MM.1S (cell line): ENCODE measurements at regions not wholly inside any gene's neighbourhood (a gene's known extent, or its start where the extent isn't known, plus 50 kb on each side); places are given as distances from the start of the nearest gene placed in this dataset.
A peak's percentile ranks its signal among the peaks of the same experiment; 100 is the strongest.
"Not testable (repeated sequence)": the region's sequence is repeated elsewhere in the genome, so short reads cannot be mapped to it uniquely, and the experiment has no call there.

Experiments
- DNase-seq: peaks from one replicate; pipeline ENCODE4 v3.0.0-alpha.2; 2015
- H2AFZ ChIP-seq: fragments of 300-600 bp; sonication (generic); 2 replicates; pipeline ENCODE4 v1.6.0; 2016; ENCODE audit warnings: antibody characterized with exemption, low read length
- H3F3A ChIP-seq: fragments of 300-600 bp; sonication (generic); 2 replicates; pipeline ENCODE4 v1.6.1; 2016; ENCODE audit warnings: mild to moderate bottlenecking, antibody characterized with exemption, low read length, moderate library complexity, mixed read lengths; ENCODE audit not compliant: insufficient read depth
- H3K27ac ChIP-seq: fragments of 300-600 bp; sonication (generic); 2 replicates; pipeline ENCODE4 v1.5.1; 2016; ENCODE audit warnings: mild to moderate bottlenecking, low read length
- H3K27me3 ChIP-seq: fragments of 300-600 bp; sonication (generic); replicated peaks from 2 replicates; pipeline ENCODE4 v1.6.0; 2016; ENCODE audit warnings: low read length; ENCODE audit not compliant: insufficient read depth
- H3K36me3 ChIP-seq: fragments of 300-600 bp; sonication (generic); replicated peaks from 2 replicates; pipeline ENCODE4 v1.6.1; 2016; ENCODE audit warnings: mild to moderate bottlenecking, low read length, mixed read lengths; ENCODE audit not compliant: insufficient read depth
- H3K4me1 ChIP-seq: fragments of 300-600 bp; sonication (generic); 2 replicates; pipeline ENCODE4 v1.6.1; 2016; ENCODE audit warnings: low read length, mixed read lengths
- H3K4me2 ChIP-seq: fragments of 300-600 bp; sonication (generic); 2 replicates; pipeline ENCODE4 v1.6.0; 2016; ENCODE audit warnings: low read depth, low read length
- H3K4me3 ChIP-seq: fragments of 300-600 bp; sonication (generic); 2 replicates; pipeline ENCODE4 v1.5.1; 2016; ENCODE audit warnings: low read length, mixed read lengths
- H3K79me2 ChIP-seq: fragments of 300-600 bp; sonication (generic); 2 replicates; pipeline ENCODE4 v1.6.1; 2016; ENCODE audit warnings: mixed run types, low read length, mixed read lengths
- H3K9ac ChIP-seq: fragments of 300-600 bp; sonication (generic); 2 replicates; pipeline ENCODE4 v1.6.1; 2016; ENCODE audit warnings: low read length, mixed read lengths
- H3K9me2 ChIP-seq: fragments of 300-600 bp; sonication (generic); replicated peaks from 2 replicates; pipeline ENCODE4 v1.6.1; 2016; ENCODE audit warnings: mild to moderate bottlenecking, low read length, mixed read lengths; ENCODE audit not compliant: insufficient read depth
- H3K9me3 ChIP-seq: fragments of 300-600 bp; sonication (generic); replicated peaks from 2 replicates; pipeline ENCODE4 v1.6.1; 2016; ENCODE audit warnings: mild to moderate bottlenecking, low read length, mixed read lengths; ENCODE audit not compliant: insufficient read depth
- H4K20me1 ChIP-seq: fragments of 300-600 bp; sonication (generic); 2 replicates; pipeline ENCODE4 v1.6.1; 2016; ENCODE audit warnings: mild to moderate bottlenecking, low read length, moderate library complexity, mixed read lengths; ENCODE audit not compliant: insufficient read depth
- CTCF ChIP-seq: fragments of 300-600 bp; sonication (generic); IDR thresholded peaks from 2 replicates; pipeline ENCODE4 v1.5.1; 2016; ENCODE audit warnings: antibody characterized with exemption, low read length, mixed read lengths

- not testable (repeated sequence) for DNase-seq, H3K9ac ChIP-seq, H3K4me2 ChIP-seq
These were observed 453.9 kb downstream of the RPIA start for GRCh38 chr2:89145342-89145741.

DNA sequence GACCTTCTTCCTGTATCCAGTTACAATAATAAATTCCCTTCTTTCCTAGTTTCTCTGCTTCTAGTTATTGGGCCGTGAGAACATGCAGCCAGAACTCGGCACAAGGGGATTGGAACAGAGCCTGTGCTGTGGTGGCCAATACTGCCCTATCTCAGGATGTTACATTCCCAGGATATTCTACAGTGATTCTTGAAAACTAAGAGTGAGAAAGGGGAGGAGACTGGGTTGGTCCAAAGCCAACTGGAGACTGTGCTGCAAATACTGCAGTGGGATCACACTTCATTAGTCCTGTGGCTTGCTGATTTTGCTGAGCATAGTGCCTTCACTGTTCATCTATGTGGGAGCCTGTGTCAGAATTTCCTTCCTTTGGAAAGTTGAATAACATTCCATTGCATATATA, 456.8 kb downstream of the RPIA start:
- DNase-seq, H3K27me3 ChIP-seq, H3K9ac ChIP-seq, H2AFZ ChIP-seq, H3K4me1 ChIP-seq, H3K36me3 ChIP-seq, H3F3A ChIP-seq, H3K4me3 ChIP-seq, H3K27ac ChIP-seq, H3K9me2 ChIP-seq, H3K4me2 ChIP-seq, H3K9me3 ChIP-seq, H4K20me1 ChIP-seq, H3K79me2 ChIP-seq: not testable (repeated sequence)

More at GRCh38 chr2:89145342-89145741, 453.9 kb downstream of the RPIA start:
- not testable (repeated sequence) for H3K9me2 ChIP-seq, H2AFZ ChIP-seq, H3K27ac ChIP-seq, H3K36me3 ChIP-seq, H4K20me1 ChIP-seq, H3K27me3 ChIP-seq, H3K9me3 ChIP-seq, H3K4me3 ChIP-seq, H3F3A ChIP-seq, H3K4me1 ChIP-seq, H3K79me2 ChIP-seq

DNA sequence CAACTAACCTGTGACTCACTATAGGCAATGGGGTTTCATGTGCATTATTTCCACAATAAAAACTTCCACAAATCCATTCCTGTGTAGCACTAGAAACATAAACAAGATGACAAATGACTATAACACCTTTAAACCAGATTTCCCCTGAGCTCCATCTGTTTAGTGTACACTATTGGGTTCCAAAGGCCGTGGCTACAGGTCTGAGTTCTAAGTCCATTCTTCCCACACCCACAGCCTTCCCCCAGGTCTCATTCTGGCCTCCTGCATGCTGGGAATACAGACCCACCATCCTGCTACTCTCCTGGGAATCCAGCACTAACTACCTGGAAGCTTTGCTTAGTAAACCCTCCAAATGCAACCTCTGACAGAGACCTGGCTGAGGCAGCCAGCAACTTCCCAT, 460.2 kb downstream of the RPIA start:
- not testable (repeated sequence) for DNase-seq, H3K79me2 ChIP-seq, H3K4me1 ChIP-seq, H3K36me3 ChIP-seq, H3K27me3 ChIP-seq, H4K20me1 ChIP-seq, H3K9ac ChIP-seq, H3K27ac ChIP-seq, H3K9me2 ChIP-seq, H3K4me2 ChIP-seq, H3F3A ChIP-seq, H3K9me3 ChIP-seq, H2AFZ ChIP-seq, H3K4me3 ChIP-seq

GRCh38 chr2:89152501-89152900, 461.0 kb downstream of the RPIA start:
- H3K79me2 ChIP-seq, H3K4me3 ChIP-seq, H3K27me3 ChIP-seq, H4K20me1 ChIP-seq, H3K27ac ChIP-seq, H3F3A ChIP-seq, H3K4me2 ChIP-seq, H3K9me2 ChIP-seq, DNase-seq, H2AFZ ChIP-seq, H3K4me1 ChIP-seq, H3K9ac ChIP-seq, H3K9me3 ChIP-seq, H3K36me3 ChIP-seq: not testable (repeated sequence)

DNA sequence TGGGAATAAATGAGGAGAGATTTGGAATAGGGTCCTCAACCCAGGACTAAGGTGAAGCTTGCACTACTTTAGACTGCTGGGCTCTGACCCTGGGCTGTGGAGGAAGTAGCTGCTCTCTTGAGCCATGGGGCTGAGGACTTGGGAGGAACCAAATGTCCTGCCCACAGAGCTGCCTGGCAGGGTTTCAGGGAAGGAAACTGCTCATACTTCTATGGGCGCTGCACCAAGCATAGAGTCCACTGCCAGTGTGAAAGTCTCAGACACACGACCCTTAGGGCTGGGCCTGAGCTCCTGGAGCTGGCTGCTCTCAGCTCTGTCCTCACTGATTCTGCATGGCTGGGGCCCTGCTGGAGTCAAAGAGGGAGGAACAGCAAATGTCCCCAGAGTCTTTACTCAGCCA, 461.7 kb downstream of the RPIA start:
- H3K4me1 ChIP-seq, H3K36me3 ChIP-seq, H3K4me3 ChIP-seq, H3K27me3 ChIP-seq, H3K9me2 ChIP-seq, H3K79me2 ChIP-seq, H4K20me1 ChIP-seq, H3K9ac ChIP-seq, H3K9me3 ChIP-seq, H3F3A ChIP-seq, H2AFZ ChIP-seq, H3K27ac ChIP-seq, DNase-seq, H3K4me2 ChIP-seq: not testable (repeated sequence)

DNA sequence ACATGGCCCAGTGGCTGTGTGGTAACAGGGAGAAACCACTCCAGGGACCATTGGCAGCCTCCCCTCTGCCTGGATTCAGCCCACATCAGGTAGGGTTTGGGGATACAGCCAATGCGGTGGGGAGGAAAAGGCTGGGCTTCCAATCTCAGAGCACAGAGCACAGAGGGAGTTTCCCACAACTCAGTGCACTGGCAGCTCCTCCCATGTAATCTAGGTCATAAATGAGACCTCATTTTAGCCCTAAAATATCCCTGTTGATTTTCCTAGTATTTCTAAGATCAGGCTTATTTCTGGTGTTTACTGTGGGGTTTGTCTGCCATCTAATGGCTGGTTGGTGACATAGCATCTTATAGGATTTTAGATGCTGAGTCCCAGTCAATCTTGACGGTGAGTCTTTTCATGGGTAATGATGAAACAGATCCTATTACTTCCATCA, 462.8 kb downstream of the RPIA start:
- H3K27ac ChIP-seq = not testable (repeated sequence)

More for the DNA sequence above, 462.8 kb downstream of the RPIA start:
- H3K36me3 ChIP-seq, H3K27me3 ChIP-seq, H3K9ac ChIP-seq, DNase-seq, H4K20me1 ChIP-seq, H3F3A ChIP-seq, H3K9me2 ChIP-seq, H3K9me3 ChIP-seq, H3K79me2 ChIP-seq, H3K4me3 ChIP-seq, H2AFZ ChIP-seq, H3K4me1 ChIP-seq, H3K4me2 ChIP-seq: not testable (repeated sequence)
- TF ChIP-seq CTCF = peak; percentile 11; the same call in 1 of the 2 replicates
